ENCODE measurements at regions not wholly inside any gene's neighbourhood (a gene's known extent, or its start where the extent isn't known, plus 50 kb on each side); places are given as distances from the start of the nearest gene placed in this dataset.
"Not testable (repeated sequence)": the region's sequence is repeated elsewhere in the genome, so short reads cannot be mapped to it uniquely, and the experiment has no call there.

DNA sequence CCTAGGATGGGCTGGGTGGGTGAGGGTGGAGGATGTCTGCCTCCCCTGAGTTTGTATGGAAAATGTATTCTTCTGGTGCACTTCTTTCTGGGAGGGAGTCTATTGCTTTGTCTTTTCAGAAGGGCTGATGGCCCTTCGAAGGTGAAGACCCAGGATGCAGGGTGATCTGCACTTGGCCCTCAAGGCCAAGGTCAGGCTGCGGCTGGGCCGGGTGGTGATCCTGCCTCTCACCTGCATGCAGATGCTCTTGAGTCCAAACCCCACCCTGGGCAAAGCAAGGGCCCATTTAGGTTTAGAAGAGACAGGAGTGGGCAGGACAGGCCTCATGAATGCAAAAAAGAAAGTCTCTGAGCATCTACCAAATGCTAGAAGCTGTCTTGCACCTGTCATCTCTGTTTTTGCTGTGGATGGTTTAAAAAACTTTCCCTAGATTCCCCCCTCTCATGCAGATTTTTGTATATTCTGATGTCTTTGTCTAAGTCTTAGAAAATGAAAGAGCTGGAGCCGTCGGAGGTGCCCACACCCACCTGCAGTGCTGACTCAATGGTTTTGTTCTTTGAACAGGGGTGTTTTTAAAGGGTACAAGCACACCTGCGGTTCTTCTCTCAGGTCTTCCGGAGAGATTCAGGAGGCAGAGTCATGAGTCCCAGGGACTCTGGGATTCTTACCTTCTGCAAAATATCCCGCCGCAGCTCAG lies 186.4 kb downstream of the ADRA2C start:
- H3K27me3 Mint-ChIP-seq; H3K36me3 Mint-ChIP-seq (ENCODE audit: low read depth); H3K4me3 Mint-ChIP-seq: not testable (repeated sequence)

DNA sequence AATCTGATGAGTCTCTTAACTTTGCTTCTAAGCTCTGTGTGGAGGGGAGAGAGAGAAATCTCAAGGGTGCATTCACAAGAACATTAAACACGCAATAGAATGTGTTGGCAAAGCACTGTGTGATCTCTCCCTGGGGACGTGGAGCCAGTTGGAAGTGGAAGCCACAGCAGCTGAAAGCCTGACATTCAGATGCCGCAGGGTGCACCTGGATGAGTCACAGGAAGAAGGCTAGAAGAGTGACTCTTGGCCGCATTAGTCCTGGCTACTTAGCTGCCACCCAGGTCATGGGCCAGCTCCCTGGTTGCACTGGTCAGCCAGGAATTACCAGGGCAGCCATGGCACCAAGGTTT lies 186.9 kb downstream of the ADRA2C start:
- H3K27ac Mint-ChIP-seq; POLR2A ChIA-PET; H3K9me3 Mint-ChIP-seq; H3K36me3 Mint-ChIP-seq (ENCODE audit: low read depth); H3K4me3 Mint-ChIP-seq; CTCF ChIA-PET; DNase-seq; H3K27me3 Mint-ChIP-seq: not testable (repeated sequence)
- peaks cover 21% of the 10 kb centered on the region for H3K4me1 Mint-ChIP-seq

More for the DNA sequence above, 186.4 kb downstream of the ADRA2C start:
- POLR2A ChIA-PET, DNase-seq, CTCF ChIA-PET, H3K9me3 Mint-ChIP-seq, H3K27ac Mint-ChIP-seq: not testable (repeated sequence)
- peaks cover 21% of the 10 kb centered on the region for H3K4me1 Mint-ChIP-seq

DNA sequence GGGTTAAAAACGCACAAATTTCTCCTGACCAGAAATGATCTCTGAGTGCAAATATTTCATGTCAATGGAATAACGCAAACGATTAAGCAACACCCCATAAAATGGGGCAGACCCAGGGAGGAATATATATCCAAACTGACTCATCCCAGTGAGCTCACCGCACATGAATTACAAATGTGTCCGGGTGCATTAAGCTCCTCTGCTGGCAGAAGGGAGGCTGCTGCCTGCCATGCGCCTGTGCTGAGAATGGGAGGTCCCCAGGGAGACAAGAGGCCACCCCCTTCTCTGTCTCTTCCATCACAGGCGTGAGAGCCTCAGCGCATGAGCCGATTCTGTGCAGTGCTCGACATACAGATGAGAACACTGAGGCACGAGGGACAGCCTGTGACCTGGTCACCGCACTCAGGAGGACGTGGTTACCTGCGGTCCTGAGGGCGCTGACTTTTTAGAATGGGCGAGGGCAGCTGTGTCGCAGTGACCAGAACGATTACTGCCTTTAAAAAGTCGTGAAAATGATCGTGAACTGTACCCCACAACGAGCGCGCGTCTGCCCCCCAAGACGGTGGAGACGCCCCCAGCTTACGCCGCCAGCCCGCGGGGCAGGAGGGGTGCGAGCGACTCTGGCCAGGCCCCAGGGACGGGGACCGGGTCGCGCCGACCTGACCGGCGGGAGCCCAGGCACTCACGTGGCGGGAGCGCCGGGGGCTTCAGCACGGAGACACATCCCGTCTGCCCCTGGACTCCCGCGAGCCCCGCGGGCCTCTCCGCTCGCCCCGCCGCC lies 188.5 kb downstream of the ADRA2C start:
- H3K27ac Mint-ChIP-seq = peak overlapping the region; percentile 98
- H3K36me3 Mint-ChIP-seq (ENCODE audit: low read depth) = not testable (repeated sequence)

DNA sequence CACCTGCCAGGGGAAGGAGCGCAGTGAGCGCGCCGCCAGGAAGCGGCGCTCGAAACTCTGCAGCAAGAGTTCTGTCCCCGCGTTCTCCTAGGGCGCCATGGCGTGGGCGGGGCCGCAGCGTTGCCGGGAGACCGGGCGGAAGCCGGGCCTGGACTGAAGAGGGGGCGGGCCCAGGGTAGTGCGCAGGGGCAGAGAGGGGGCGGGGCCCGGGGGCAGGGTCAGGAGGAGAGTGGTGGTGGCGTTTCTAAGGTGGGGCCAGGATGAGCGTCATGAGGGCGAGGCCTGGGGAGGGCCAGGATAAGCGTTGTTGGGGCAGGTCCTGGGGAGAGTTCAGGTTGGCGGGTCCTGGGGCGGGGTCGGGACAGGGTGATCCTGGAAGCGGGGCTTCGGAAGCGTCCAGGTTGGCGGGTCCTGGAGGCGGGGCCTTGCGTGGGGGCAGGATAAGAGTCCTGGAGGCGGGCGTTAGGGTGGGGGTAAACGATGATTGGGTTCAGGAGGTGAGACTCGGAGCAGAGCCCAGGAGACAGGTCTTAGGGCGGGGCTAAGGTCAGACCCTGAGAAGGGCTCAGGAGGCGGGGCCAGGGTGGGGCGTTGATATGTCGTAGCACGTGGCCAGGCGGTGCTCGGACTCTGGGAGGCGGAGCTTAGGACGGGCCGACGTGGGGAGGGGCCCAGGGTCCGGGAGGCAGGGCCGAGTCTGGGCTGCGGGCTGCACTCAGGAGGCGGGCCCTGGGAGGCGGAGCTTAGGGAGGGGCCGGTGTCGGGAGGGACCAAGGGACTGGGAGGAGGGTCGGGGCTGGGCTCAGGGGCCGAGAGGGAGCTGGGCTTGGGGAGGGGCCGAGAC lies 189.4 kb downstream of the ADRA2C start:
- peaks cover 21% of the 10 kb centered on the region for H3K4me1 Mint-ChIP-seq
- POLR2A ChIA-PET; H3K36me3 Mint-ChIP-seq (ENCODE audit: low read depth); H3K9me3 Mint-ChIP-seq; H3K27me3 Mint-ChIP-seq; CTCF ChIA-PET: not testable (repeated sequence)
- H3K4me3 Mint-ChIP-seq = peak overlapping the region; percentile 85
- peak; percentile 98 for DNase-seq
- peak overlapping the region; percentile 98 for H3K27ac Mint-ChIP-seq

More for the DNA sequence above, 188.5 kb downstream of the ADRA2C start:
- POLR2A ChIA-PET, H3K9me3 Mint-ChIP-seq, CTCF ChIA-PET, H3K27me3 Mint-ChIP-seq: not testable (repeated sequence)
- H3K4me3 Mint-ChIP-seq = peak overlapping the region; percentile 85
- DNase-seq = peak; percentile 64
- peaks cover 21% of the 10 kb centered on the region for H3K4me1 Mint-ChIP-seq

DNA sequence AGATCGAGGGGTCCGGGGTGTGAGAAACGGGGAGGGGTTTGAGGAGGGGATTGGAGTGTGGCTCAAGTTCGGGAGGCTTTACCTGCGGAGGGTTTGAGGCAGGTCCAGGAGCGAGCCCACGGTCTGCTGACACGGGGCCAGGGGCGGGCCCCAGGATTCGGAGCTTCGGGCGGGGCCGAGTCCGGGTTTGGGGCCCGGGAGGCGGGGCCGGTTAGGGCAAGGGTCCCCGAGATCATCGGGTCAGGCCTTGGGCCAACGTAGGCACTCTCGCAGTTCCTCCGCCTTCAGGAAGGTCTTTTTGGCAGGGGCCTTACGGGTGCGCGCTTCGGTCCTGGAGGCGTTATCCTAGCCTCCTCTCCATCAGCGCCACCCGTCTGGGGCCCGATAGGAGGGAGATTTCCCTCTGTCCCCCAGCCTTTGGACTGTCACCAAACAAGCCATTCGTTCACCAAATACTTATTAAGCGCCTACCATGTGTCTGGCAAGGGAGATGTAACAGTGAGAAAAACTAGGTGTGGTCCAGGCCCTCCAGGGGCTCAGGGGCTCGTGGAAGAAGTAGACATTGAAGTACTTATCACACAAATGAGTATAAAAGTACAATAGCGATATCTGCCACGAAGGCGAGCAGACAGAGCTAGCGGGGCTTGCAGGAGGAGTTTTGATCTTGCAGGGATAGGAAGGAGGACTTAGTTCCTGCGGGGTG lies 190.1 kb downstream of the ADRA2C start:
- not testable (repeated sequence) for H3K27me3 Mint-ChIP-seq

DNA sequence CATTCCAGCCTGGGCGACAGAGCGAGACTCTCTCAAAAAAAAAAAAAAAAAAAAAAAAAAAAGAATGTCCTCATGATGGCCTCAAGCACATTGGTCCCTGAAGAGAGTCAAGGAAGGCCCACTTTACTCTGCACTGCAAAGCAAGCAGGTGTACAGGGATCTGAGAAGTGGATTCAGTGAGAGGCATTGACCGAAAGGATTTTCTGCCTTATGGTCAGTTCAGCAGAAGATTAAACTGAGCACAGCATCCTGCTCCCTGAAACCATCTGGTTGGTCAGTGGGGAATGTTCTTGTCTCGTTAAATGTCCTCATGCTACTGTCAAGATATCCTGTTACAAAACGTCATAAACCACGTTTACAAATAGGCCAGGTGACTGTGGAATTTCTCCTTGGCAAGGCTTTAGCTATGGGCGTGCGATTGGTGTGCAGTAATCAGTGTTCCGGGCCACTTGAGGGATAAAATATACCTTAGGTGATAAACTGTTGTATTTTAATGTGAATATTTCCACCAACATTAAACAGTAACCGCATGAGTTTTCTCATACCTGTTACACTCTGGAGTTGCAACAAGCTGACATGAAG lies 195.0 kb downstream of the ADRA2C start:
- H3K9me3 Mint-ChIP-seq; H3K27ac Mint-ChIP-seq; CTCF ChIA-PET; DNase-seq; H3K36me3 Mint-ChIP-seq (ENCODE audit: low read depth); H3K4me3 Mint-ChIP-seq; H3K4me1 Mint-ChIP-seq; H3K27me3 Mint-ChIP-seq; POLR2A ChIA-PET: not testable (repeated sequence)

More for the DNA sequence above, 190.1 kb downstream of the ADRA2C start:
- peak overlapping the region; percentile 98 for H3K27ac Mint-ChIP-seq
- peak overlapping the region; percentile 85 for H3K4me3 Mint-ChIP-seq
- CTCF ChIA-PET; POLR2A ChIA-PET; H3K9me3 Mint-ChIP-seq; H3K36me3 Mint-ChIP-seq (ENCODE audit: low read depth); DNase-seq: not testable (repeated sequence)
- H3K4me1 Mint-ChIP-seq = peaks cover 21% of the 10 kb centered on the region

DNA sequence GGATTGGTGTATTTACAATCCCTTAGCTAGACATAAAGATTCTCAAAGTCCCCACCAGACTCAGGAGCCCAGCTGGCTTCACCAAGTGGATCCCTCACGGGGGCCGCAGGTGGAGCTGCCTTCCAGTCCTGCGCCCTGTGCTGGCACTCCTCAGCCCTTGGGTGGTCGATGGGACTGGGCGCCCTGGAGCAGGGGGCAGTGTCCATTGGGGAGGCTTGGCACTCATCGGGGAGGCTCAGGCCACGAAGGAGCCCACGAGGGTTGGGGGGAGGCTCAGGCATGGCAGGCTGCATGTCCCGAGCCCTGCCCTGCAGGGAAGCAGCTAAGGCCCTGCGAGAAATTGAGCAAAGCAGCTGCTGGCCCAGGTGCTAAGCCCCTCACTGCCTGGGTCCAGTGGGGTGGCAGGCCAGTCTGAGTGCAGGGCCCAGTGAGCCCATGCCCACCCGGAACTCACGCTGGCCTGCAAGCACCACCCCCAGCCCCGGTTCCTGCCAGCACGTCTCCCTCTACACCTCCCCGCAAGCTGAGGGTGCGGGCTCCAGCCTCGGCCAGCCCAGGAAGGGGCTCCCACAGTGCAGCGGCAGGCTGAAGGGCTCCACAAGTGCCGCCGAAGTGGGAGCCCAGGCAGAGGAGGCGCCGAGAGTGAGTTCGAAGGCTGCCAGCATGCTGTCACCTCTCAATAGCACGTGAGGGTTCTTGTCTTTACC lies 198.5 kb downstream of the ADRA2C start:
- DNase-seq; H3K4me3 Mint-ChIP-seq; H3K27ac Mint-ChIP-seq; POLR2A ChIA-PET; H3K36me3 Mint-ChIP-seq (ENCODE audit: low read depth); CTCF ChIA-PET; H3K9me3 Mint-ChIP-seq; H3K4me1 Mint-ChIP-seq; H3K27me3 Mint-ChIP-seq: not testable (repeated sequence)

DNA sequence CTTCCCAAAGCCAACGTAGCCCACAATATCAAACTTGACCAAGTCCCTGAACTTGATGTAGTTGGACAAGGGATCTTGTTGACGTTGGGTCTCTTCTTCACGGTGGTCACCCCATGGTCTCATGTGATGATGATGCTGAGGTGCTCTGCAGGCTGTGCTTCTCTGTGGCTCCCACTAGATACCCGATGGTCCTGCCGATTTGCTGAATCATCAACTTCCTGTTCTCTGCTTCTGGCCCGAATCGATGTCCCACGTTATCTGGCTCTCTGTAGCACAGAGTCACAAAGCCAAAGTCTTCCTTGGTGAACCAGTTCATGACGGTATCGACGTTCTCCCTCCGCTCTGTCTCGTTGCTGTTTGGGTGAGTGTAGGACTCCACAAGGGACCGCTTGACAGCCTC lies 201.0 kb downstream of the ADRA2C start:
- H3K4me1 Mint-ChIP-seq; H3K36me3 Mint-ChIP-seq (ENCODE audit: low read depth); CTCF ChIA-PET; DNase-seq; POLR2A ChIA-PET; H3K4me3 Mint-ChIP-seq; H3K27me3 Mint-ChIP-seq; H3K27ac Mint-ChIP-seq; H3K9me3 Mint-ChIP-seq: not testable (repeated sequence)

DNA sequence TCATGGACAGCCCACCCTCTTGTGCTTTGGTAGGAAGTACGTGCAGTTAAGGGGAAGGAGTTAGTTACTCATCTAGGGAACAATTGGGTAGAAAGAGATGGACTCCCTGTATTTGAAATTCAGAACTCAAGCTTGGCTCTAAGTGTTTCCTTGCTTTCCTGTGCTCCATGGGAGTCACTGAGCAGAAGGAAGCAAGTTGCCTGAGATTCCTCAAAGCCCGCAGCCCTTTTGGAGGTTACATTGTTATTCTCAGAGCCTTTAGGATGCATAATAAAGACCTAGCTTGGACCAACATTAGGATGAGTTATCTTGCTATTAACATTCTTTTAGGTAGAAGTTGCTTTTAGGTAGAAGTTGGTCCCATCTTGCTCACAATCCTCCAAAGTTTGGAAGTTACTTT lies 206.4 kb downstream of the ADRA2C start:
- H3K9me3 Mint-ChIP-seq; H3K27ac Mint-ChIP-seq; H3K4me3 Mint-ChIP-seq; DNase-seq; H3K4me1 Mint-ChIP-seq; POLR2A ChIA-PET; CTCF ChIA-PET; H3K36me3 Mint-ChIP-seq (ENCODE audit: low read depth): not testable (repeated sequence)
- H3K27me3 Mint-ChIP-seq = peaks cover 27% of the 10 kb centered on the region

DNA sequence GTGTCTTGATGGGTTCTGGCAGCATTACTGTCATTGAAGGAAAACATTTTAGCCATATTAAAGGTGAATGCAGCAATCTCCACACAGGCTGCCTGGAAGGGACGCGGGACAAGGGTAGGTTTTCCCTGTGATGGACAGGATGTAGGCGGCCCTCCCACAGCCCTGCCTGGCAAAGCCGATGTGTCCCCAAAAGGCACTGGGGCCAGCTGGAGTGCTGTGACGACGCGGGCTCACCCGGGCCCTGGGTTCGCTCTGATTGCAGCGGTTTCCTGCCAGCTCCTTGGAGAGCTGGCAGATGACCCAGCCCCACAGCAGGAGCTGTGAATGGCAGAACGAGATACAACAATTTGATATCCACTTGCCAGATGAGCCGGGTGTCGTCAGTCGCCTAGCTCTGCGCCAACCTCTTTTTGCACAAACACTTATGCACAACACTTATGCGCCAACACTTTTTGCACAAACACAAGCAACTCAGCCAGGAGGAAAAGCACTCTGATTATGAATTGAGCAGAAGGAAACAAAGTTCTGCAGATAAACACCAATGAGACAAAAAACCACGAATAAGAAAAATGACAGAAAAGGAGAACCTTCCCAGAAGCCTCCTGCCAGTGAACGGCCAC lies 207.5 kb downstream of the ADRA2C start:
- H3K27ac Mint-ChIP-seq; H3K4me1 Mint-ChIP-seq; DNase-seq; CTCF ChIA-PET; H3K4me3 Mint-ChIP-seq; H3K36me3 Mint-ChIP-seq (ENCODE audit: low read depth); H3K9me3 Mint-ChIP-seq; POLR2A ChIA-PET: not testable (repeated sequence)
- H3K27me3 Mint-ChIP-seq = peaks cover 27% of the 10 kb centered on the region

DNA sequence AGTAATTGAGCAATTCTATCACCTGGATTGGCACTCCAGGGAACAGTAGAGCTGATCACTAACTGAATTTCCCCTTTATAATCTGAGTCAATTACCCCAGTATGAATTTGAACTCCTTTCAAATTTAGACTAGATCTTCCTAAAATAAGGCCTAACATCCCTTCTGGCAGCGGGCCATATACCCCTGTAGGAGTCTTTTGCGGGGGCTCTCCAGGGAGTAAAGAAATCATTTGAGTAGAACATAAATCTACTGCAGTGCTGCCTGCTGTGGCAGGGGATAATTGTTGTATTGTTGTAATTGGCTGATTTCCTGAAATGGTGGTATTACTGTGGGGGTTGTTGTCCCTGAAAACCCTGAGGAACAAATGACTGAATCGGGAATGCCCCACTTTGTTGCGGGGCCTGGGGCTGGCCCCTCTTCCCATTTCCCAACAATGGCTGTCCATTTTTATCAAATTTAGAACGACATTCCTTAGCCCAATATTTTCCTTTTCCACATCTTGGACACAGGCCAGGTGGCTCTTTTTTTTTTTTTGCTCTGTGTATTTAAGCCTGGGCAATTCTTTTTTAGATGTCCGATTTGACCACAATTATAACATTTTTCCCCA lies 217.4 kb downstream of the ADRA2C start:
- POLR2A ChIA-PET; H3K4me3 Mint-ChIP-seq; H3K9me3 Mint-ChIP-seq; DNase-seq; H3K27ac Mint-ChIP-seq; CTCF ChIA-PET; H3K36me3 Mint-ChIP-seq (ENCODE audit: low read depth); H3K4me1 Mint-ChIP-seq: not testable (repeated sequence)
- peaks cover 15% of the 10 kb centered on the region for H3K27me3 Mint-ChIP-seq

DNA sequence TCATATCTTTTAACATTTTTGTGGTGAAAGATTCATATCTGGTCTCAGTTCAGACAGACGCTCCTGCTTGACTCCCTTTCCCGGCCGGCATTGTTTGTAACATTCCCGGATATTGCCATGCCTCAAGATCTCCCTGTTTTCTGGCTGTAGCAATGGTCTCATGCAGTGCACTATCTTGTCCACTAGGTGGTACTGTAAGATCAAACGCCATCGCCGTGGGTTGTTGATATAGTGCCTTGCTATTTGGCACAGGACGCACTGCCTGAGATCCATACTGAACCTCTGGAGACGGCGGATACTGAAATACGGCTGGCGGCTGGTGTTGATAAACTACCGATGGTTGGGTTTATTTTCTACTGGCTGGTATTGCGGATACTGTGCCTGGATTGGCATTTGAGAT lies 218.6 kb downstream of the ADRA2C start:
- H3K36me3 Mint-ChIP-seq (ENCODE audit: low read depth); H3K27ac Mint-ChIP-seq; DNase-seq; POLR2A ChIA-PET; H3K9me3 Mint-ChIP-seq; H3K4me1 Mint-ChIP-seq; CTCF ChIA-PET; H3K4me3 Mint-ChIP-seq: not testable (repeated sequence)
- H3K27me3 Mint-ChIP-seq = peaks cover 15% of the 10 kb centered on the region
